ENCODE measurements at regions not wholly inside any gene's neighbourhood (a gene's known extent, or its start where the extent isn't known, plus 50 kb on each side); places are given as distances from the start of the nearest gene placed in this dataset.

DNA sequence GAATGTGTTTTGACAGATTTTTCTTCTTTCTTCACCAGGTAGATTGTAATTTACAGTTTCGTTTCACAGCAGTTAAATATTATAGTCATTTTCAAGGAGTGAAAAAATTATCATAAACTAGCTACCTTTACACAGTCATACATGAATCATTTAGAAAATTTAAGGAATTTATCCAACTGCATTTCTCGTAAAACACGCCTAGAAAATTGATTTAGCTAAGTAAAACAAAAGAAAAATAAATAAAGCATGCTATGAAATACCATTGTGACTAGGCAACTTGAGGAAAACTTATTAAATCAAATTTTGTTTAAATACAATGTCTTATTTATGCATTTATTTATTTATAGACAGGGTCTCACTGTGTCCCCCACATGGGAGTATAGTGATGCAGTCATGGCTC is 109.9 kb upstream of the EMB start (continued):
- TF ChIP-seq RAD21 (IDR thresholded peaks at IDR 0.05 in 1 of 2, conservative IDR thresholded peaks at IDR 0.05 in 1 of 2; ENCODE audit: low read depth in 2 of 2, low read length in 2 of 2) (no peak), EP300 (IDR thresholded peaks at IDR 0.05; ENCODE audit: borderline replicate concordance in 1 of 2, low read depth in 2 of 2, low read length in 2 of 2) (no peak), TCF12 (IDR thresholded peaks at IDR 0.05; ENCODE audit: low read depth, low read length) (no peak), TEAD4 (IDR thresholded peaks at IDR 0.05; ENCODE audit: low read depth, low read length) (no peak), ASH2L (IDR thresholded peaks at IDR 0.05; ENCODE audit: low read length) (no peak), TAF1 (IDR thresholded peaks at IDR 0.05; ENCODE audit: low read depth, low read length) (no peak)
- TF ChIP-seq, protein P1, sequence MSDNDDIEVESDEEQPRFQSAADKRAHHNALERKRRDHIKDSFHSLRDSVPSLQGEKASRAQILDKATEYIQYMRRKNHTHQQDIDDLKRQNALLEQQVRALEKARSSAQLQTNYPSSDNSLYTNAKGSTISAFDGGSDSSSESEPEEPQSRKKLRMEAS (IDR thresholded peaks at IDR 0.05): no peak
- TF ChIP-seq, protein P2, sequence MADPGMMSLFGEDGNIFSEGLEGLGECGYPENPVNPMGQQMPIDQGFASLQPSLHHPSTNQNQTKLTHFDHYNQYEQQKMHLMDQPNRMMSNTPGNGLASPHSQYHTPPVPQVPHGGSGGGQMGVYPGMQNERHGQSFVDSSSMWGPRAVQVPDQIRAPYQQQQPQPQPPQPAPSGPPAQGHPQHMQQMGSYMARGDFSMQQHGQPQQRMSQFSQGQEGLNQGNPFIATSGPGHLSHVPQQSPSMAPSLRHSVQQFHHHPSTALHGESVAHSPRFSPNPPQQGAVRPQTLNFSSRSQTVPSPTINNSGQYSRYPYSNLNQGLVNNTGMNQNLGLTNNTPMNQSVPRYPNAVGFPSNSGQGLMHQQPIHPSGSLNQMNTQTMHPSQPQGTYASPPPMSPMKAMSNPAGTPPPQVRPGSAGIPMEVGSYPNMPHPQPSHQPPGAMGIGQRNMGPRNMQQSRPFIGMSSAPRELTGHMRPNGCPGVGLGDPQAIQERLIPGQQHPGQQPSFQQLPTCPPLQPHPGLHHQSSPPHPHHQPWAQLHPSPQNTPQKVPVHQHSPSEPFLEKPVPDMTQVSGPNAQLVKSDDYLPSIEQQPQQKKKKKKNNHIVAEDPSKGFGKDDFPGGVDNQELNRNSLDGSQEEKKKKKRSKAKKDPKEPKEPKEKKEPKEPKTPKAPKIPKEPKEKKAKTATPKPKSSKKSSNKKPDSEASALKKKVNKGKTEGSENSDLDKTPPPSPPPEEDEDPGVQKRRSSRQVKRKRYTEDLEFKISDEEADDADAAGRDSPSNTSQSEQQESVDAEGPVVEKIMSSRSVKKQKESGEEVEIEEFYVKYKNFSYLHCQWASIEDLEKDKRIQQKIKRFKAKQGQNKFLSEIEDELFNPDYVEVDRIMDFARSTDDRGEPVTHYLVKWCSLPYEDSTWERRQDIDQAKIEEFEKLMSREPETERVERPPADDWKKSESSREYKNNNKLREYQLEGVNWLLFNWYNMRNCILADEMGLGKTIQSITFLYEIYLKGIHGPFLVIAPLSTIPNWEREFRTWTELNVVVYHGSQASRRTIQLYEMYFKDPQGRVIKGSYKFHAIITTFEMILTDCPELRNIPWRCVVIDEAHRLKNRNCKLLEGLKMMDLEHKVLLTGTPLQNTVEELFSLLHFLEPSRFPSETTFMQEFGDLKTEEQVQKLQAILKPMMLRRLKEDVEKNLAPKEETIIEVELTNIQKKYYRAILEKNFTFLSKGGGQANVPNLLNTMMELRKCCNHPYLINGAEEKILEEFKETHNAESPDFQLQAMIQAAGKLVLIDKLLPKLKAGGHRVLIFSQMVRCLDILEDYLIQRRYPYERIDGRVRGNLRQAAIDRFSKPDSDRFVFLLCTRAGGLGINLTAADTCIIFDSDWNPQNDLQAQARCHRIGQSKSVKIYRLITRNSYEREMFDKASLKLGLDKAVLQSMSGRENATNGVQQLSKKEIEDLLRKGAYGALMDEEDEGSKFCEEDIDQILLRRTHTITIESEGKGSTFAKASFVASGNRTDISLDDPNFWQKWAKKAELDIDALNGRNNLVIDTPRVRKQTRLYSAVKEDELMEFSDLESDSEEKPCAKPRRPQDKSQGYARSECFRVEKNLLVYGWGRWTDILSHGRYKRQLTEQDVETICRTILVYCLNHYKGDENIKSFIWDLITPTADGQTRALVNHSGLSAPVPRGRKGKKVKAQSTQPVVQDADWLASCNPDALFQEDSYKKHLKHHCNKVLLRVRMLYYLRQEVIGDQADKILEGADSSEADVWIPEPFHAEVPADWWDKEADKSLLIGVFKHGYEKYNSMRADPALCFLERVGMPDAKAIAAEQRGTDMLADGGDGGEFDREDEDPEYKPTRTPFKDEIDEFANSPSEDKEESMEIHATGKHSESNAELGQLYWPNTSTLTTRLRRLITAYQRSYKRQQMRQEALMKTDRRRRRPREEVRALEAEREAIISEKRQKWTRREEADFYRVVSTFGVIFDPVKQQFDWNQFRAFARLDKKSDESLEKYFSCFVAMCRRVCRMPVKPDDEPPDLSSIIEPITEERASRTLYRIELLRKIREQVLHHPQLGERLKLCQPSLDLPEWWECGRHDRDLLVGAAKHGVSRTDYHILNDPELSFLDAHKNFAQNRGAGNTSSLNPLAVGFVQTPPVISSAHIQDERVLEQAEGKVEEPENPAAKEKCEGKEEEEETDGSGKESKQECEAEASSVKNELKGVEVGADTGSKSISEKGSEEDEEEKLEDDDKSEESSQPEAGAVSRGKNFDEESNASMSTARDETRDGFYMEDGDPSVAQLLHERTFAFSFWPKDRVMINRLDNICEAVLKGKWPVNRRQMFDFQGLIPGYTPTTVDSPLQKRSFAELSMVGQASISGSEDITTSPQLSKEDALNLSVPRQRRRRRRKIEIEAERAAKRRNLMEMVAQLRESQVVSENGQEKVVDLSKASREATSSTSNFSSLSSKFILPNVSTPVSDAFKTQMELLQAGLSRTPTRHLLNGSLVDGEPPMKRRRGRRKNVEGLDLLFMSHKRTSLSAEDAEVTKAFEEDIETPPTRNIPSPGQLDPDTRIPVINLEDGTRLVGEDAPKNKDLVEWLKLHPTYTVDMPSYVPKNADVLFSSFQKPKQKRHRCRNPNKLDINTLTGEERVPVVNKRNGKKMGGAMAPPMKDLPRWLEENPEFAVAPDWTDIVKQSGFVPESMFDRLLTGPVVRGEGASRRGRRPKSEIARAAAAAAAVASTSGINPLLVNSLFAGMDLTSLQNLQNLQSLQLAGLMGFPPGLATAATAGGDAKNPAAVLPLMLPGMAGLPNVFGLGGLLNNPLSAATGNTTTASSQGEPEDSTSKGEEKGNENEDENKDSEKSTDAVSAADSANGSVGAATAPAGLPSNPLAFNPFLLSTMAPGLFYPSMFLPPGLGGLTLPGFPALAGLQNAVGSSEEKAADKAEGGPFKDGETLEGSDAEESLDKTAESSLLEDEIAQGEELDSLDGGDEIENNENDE (IDR thresholded peaks at IDR 0.05; ENCODE audit: insufficient replicate concordance, low read length): no peak
